ENCODE measurements at regions not wholly inside any gene's neighbourhood (a gene's known extent, or its start where the extent isn't known, plus 50 kb on each side); places are given as distances from the start of the nearest gene placed in this dataset.

- no peak for TF ChIP-seq CTCF (IDR thresholded peaks at IDR 0.05 in 8 of 11, conservative IDR thresholded peaks at IDR 0.05 in 3 of 11)
- no peak for TF ChIP-seq POLR2AphosphoS5 (IDR thresholded peaks at IDR 0.05)
Observed at GRCh38 chr7:55308186-55308929, 56.8 kb upstream of the LANCL2 start.

Measured in spleen (tissue), 7 donors.